ENCODE measurements at regions not wholly inside any gene's neighbourhood (a gene's known extent, or its start where the extent isn't known, plus 50 kb on each side); places are given as distances from the start of the nearest gene placed in this dataset.
A peak's percentile ranks its signal among the peaks of the same experiment; 100 is the strongest.

DNA sequence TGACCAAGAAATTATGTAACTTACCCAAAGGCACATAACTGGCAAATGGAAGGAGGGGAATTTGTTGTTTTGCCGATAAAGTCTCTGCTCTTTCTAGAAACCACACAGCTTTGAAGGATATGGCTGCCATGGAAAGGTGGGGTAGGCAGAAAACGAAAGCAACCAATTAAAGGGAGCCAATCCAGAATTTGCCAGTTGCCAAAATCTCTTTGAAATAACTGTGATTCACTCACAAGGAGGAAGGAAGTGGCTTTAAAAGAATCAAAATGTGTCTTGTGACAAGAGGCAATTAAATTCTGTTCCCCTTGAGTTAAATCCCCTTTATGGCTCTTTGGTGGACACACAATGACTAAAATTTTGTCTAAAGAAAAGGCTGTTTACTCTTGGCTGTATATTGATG is 61.2 kb upstream of the CCDC190 start:
- no peak for DNase-seq

DNA sequence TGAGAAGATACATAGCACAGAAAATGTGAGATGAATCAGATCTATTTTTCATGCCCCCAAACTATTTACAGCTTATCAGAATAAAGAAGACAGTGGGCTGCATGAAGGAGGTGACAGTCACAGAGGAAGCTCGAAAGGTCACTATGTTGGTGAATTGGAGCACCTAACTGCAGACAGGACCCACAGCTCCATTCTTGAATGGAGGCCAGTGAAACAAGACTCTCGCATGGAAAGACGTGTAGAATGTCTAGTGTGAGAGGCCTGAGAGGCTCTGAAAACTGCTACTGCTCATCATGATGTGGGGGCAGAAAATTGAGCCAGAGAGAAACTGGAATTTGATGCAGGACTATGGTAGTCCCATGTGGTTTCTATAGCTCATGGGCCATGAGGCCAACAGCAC is 60.3 kb upstream of the CCDC190 start:
- DNase-seq, result no peak

DNA sequence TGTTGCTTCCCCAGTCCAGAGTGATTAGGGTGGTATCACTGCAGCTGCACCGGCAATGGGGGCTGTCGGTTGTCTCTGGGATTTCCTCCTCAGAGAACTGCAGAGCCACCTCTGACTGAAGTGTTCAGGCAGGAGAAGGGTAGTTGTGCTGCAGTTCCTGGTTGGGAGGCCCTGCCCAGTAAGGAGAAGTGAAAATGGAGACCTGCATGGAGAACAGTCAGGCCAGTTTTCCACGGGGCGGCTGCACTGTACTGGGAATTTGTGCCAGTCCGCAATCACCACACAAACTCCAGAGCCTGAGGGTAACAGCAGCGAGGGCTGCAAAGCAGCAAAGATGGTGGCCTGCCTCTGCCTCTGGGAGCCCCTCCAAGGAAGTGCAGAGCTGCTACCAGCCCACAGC is 58.1 kb upstream of the CCDC190 start:
- DNase-seq, result peak in 1 of 56 donors; percentile 6

DNA sequence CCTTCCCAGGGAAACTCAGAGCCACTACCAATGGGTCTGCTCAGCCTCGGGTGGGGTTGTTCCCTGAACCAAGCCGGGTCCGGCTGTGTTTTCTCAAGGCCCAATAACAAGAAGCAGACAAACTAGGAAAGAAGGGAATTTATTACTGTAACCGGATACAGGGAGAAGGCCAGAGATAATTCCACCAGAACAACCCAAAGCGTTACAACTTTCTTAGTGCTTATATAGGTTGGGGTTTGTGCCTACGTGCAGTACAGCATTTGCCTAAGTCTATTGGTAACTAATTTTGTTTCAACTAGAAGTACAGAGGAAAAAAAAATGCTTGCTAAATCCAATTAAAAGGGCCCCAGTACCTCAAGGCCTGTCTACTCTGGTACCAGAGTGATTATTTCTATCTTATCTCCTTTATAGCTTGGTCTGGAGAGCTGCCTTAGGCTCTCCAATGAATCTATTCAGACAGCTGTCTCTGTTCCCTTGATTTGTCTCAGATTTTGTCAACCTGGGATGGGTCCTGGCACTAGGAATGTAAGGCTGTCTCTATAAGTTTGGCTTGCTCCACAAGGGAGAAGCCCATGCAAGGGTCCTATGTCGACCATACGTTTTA is 57.3 kb upstream of the CCDC190 start:
- DNase-seq, result no peak

DNA sequence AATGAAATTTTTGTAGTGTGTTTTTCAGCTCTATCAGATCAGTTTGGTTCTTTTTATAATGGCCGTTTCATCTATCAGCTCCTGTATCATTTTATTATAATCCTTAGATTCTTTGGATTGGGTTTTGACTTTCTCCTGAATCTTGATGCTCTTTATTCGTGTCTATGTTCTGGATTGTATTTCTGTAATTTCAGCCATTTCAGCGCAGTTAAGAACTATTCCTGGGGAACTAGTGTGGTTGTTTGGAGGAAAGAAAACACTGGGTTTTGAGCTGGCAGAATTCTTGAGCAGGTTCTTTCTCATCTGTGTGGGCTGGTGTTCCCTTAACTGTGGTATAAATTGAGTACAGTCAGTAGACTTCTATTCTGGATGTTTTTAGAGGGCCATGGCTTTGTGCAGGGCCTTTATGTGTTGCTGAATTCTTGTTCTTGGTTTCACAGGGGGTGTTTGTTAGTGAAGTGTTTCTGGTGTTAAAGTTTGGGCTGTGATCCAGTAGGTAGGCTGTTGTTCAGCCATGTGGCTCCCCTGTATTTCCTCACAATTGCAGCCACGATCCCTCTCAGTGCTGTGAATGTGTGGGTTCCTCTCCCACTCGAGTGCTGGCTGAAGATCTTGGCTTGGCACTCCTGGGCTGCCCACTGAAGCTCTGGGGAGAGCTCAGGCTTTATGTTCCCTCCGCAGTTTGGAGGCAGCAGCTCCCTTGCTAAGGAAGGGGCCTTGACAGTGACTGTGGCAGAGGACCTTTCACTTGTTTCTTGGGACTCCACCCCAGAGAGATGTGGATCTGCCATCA is 56.0 kb upstream of the CCDC190 start:
- no peak for DNase-seq

DNA sequence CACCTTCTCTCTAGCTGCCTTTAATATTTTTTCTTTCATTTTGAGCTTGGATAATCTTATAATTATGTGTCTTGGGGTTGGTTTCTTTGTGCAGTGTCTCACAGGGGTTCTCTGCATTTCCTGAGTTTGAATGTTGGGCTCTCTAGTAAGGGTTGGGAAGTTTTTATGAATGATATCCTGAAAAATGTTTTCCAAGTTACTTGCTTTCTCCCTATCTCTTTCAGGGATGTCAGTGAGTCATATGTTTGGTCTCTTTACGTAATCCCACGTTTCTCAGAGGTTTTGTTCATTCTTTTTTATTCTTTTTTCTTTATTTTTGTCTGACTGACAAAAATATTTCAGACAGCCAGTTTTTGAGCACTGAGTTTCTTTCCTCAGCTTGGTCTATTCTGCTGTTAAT is 55.4 kb upstream of the CCDC190 start:
- no peak for DNase-seq

DNA sequence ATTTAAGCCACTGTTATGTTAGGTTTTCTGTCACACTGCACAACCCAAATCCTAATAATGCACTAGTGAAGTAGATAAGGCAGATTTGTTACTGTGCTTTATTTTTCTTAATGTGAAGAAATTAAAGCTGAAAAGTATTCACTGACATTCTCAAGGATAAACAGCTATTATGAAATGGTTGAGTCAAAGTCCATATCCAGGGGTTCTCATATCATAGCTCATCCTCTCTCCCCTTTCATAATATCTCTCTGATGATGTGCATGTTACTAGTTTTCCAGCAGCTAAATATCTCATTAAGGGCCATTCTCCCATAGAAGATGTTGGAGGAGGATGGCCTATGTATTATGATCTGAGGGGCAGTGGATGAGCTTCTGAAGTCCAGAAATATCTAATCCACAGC is 53.6 kb upstream of the CCDC190 start:
- DNase-seq, result no peak

DNA sequence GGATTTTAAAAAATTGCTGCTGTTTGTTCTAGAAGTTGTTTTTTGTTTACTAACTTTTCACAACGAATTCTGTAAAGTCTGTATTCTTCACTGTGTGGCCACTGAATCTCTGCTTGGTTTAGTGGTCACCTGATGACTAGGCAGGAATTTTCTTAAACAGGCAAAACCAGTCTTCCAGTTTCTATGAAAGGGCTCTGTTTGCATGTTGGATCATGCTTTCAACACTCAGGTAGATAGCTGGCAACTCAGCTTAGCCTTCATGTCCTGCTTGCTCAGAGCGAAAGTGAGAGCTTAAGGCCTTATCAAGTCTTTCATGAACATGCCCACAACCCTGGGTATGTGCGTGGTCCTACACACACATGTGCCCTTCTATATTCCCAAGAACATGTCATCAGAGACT is 52.4 kb upstream of the CCDC190 start:
- DNase-seq, result no peak

DNA sequence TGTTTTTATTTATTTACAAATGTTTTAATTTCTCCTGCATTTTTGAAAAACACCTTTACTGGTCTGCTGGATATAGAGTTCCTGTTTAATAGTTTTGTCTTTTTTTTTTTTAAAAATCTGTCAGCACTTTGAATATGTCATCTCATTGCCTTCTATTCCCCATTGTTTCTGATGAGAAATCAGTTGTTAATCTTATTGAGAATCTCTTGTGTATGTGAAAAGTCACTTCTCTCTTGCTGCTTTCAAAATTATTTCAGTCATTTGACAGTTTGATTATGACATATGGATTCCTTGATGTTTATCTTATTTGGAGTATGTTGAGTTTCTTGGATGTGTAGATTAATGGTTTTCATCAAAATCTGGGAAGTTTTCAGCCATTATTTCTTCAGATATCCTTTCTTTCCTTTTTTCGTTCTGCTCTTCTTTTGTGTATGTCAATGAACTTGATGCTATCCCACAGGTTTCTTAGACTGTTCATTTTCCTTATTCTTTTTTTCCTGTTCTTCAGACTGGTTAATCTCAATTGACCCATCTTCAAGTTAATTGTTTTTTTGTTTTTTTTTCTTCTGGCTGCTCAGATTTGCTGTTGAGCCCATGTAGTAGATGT is 51.2 kb upstream of the CCDC190 start:
- no peak for DNase-seq

Measured in nucleus accumbens (tissue), 56 donors.